ENCODE measurements at regions not wholly inside any gene's neighbourhood (a gene's known extent, or its start where the extent isn't known, plus 50 kb on each side); places are given as distances from the start of the nearest gene placed in this dataset.

DNA sequence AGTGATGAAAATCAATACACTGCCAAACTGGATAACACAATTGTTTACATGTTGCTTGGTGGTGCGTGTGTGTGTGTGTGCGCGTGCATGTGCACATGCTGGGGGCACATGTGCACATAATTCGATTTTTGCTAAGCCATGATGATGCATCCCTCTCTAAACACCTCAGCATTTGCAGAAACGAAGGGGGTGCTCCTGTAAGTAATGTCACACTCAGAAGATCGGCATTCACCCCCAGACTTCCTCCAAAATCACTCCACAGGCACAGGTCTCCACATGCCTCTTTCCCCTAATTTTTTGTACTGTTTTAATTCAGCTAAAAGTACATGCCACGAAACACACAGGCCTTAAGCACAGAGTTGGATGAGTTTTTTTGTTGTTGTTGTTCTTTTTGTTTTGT lies 341.5 kb downstream of the SHANK2 start:
- DNase-seq, result no peak
- TF ChIP-seq, protein P1, sequence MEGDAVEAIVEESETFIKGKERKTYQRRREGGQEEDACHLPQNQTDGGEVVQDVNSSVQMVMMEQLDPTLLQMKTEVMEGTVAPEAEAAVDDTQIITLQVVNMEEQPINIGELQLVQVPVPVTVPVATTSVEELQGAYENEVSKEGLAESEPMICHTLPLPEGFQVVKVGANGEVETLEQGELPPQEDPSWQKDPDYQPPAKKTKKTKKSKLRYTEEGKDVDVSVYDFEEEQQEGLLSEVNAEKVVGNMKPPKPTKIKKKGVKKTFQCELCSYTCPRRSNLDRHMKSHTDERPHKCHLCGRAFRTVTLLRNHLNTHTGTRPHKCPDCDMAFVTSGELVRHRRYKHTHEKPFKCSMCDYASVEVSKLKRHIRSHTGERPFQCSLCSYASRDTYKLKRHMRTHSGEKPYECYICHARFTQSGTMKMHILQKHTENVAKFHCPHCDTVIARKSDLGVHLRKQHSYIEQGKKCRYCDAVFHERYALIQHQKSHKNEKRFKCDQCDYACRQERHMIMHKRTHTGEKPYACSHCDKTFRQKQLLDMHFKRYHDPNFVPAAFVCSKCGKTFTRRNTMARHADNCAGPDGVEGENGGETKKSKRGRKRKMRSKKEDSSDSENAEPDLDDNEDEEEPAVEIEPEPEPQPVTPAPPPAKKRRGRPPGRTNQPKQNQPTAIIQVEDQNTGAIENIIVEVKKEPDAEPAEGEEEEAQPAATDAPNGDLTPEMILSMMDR (IDR thresholded peaks at IDR 0.05; ENCODE audit: low read depth, low read length, missing control alignments), result no peak
- in situ Hi-C loops (cut with HindIII; ENCODE audit: low pct_ligation_motif_present, low sequenced_read_pairs), result no loop called here
- Histone ChIP-seq H3K27ac (no peak overlapping the region), H3K27me3 (replicated peaks) (no peaks in the 10 kb centered on the region), H3K4me3 (ENCODE audit: low read depth, low read length) (no peak overlapping the region), H3K36me3 (replicated peaks) (no peaks in the 10 kb centered on the region)

DNA sequence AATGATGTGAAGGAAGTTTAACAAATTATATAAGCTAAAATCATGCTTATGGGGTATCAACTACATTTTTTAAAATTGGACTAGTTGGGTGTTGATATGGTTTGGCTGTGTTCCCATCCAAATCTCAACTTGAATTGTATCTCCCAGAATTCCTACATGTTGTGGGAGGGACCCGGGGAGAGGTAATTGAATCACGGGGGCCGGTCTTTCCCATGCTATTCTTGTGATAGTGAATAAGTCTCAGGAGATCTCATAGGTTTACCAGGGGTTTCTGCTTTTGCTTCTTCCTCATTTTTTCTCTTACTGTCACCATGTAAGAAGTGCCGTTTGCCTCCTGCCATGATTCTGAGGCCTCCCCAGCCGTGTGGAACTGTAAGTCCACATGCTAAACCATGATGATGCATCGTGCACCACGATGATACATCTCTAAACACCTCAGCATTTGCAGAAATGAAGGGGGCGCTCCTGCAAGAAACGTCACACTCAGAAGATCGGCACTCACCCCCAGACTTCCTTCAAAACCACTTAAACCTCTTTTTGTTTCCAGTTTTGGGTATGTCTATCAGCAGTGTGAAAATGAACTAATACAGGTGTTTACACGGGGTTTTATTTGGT lies 340.0 kb downstream of the SHANK2 start:
- TF ChIP-seq, protein P1 (IDR thresholded peaks at IDR 0.05; ENCODE audit: low read depth, low read length, missing control alignments), result no peak
- in situ Hi-C loops (cut with HindIII; ENCODE audit: low pct_ligation_motif_present, low sequenced_read_pairs), result no loop called here
- Histone ChIP-seq H3K27me3 (replicated peaks) (no peaks in the 10 kb centered on the region), H3K4me3 (ENCODE audit: low read depth, low read length) (no peak overlapping the region), H3K36me3 (replicated peaks) (no peaks in the 10 kb centered on the region), H3K27ac (no peak overlapping the region)
- no peak for DNase-seq

DNA sequence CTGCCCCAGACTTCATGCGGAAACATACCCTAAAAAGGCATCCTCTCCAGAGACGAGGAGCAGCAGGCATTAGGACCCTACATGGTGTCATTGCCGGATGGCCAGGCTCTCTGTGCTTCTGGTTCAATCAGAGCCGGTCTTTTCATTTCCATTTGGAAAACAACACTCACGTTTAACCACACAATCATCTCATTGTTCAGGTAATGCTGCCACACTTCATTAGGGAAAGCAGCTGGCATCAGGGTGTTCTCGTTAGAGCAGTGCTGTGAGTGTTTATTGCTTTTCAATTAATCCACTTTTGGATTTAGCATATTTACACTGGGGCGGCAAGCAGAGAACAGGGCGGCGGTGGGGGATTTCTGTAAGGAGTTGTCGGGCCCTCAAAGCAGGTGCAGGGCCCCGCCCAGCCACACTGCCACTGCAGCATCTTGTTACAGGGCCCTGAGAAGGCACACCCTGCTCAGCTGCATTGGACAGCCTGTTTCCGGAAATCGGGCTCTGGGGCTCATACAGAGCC lies 338.6 kb downstream of the SHANK2 start:
- DNase-seq, result no peak
- H3K27me3 ChIP-seq (replicated peaks), result no peaks in the 10 kb centered on the region
- H3K4me3 ChIP-seq (ENCODE audit: low read depth, low read length), result no peak overlapping the region
- no peak overlapping the region for H3K27ac ChIP-seq
- in situ Hi-C loops (cut with HindIII; ENCODE audit: low pct_ligation_motif_present, low sequenced_read_pairs), result no loop called here
- TF ChIP-seq, protein P1 (IDR thresholded peaks at IDR 0.05; ENCODE audit: low read depth, low read length, missing control alignments), result no peak
- no peaks in the 10 kb centered on the region for H3K36me3 ChIP-seq (replicated peaks)

DNA sequence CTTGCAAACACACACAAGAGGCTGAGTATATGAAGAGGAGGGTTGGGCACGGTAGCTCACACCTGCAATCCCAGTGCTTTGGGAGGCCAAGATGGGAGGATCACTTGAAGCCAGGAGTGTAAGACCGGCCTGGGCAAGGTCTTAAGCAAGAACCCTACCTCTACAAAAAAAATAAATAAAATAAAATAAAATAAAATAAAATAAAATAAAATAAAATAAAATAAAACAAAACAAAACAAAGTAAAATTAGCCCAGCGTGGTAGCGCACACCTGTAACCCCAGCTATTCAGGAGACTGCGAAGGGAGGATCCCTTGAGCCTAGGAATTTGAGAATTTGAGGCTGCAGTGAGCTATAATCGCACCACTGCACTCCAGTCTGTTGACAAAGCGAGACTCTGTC lies 337.9 kb downstream of the SHANK2 start:
- no peak for DNase-seq
- no peaks in the 10 kb centered on the region for H3K36me3 ChIP-seq (replicated peaks)
- in situ Hi-C loops (cut with HindIII; ENCODE audit: low pct_ligation_motif_present, low sequenced_read_pairs), result no loop called here
- no peak overlapping the region for H3K4me3 ChIP-seq (ENCODE audit: low read depth, low read length)
- H3K27me3 ChIP-seq (replicated peaks), result no peaks in the 10 kb centered on the region
- TF ChIP-seq, protein P1 (IDR thresholded peaks at IDR 0.05; ENCODE audit: low read depth, low read length, missing control alignments), result no peak
- no peak overlapping the region for H3K27ac ChIP-seq

DNA sequence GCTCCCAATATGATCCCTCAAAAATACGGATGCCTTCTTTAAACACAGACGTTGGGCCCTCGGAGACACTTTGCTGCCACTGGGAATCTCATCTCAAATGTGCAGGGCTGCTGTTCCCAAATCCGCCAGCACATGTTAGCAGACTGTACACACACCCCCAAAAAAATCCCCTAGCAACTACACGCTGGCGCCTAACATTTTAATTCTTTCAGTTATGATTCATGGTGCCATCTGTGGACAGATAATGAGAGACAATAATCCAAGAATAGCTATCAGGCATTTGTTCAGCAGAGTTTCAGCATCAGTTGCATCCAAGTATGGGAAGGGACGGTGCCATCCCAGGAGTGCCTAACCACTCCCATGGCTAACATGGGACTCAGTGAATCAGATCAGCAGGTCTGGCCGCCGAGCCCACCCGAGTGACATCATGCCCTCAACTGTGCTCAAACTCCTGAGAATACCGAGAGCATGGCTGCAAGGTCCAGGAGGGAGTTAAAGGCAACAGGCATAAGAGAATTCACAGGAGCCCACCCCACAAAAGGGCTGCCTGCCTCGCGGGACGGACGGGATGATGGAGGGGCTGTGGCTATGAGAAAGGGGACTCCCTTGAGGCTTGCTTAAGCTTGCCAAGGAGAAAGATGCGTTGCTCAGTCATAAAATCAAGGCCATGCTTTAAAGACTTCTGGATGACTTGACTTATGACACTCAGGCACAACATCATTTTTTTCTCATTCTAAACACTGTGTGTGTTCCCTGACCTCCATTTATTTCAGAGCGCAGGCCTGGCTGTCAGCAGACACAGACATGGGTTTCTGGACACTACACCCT lies 337.0 kb downstream of the SHANK2 start:
- no peaks in the 10 kb centered on the region for H3K27me3 ChIP-seq (replicated peaks)
- DNase-seq, result no peak
- TF ChIP-seq, protein P1 (IDR thresholded peaks at IDR 0.05; ENCODE audit: low read depth, low read length, missing control alignments), result no peak
- no peak overlapping the region for H3K27ac ChIP-seq
- in situ Hi-C loops (cut with HindIII; ENCODE audit: low pct_ligation_motif_present, low sequenced_read_pairs), result no loop called here
- no peaks in the 10 kb centered on the region for H3K36me3 ChIP-seq (replicated peaks)
- no peak overlapping the region for H3K4me3 ChIP-seq (ENCODE audit: low read depth, low read length)
